NCI-H1048 (cell line): ENCODE measurements at regions not wholly inside any gene's neighbourhood (a gene's known extent, or its start where the extent isn't known, plus 50 kb on each side); places are given as distances from the start of the nearest gene placed in this dataset.

Experiments used
- DNase-seq: peaks from one replicate; lab custom pipeline; 2025; lab: John Stamatoyannopoulos, UW

DNA sequence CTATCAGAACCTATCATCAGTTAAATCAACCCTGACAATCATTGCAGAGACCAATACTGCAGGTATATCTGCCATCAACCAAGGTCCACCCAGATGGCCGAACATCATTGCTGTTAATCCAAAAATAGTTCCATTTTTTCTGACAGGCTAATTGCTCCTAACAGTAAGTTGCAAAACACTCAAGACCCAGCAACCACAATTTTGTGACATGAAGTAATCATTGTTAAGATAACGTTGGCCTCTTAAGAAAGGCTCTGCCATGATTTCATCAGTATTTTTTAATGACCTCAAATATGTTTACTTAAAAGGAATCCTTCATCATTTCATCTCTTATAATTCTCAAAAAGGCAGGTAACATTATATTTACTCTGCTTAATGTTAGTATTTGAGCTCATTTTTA lies 553.4 kb upstream of the POM121L12 start:
- no peak for DNase-seq

DNA sequence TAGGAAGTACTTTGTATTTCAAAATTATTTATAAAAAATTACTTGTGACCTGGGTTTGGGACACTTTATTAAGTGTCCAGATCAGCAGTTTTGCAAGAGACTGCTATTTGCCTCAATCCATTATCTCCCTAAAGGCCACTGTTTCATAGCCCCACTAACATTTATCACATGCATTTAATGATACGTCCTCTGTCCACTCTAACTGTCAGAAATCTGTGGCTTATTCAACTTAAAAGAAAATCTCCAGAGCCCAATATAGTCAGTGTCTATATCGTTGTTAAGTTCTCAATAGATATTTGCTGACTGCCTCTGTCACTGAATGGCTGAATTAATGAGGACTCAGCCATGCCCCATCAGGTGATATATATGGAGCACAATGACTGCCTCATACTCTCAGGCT lies 553.9 kb upstream of the POM121L12 start:
- DNase-seq: no peak

DNA sequence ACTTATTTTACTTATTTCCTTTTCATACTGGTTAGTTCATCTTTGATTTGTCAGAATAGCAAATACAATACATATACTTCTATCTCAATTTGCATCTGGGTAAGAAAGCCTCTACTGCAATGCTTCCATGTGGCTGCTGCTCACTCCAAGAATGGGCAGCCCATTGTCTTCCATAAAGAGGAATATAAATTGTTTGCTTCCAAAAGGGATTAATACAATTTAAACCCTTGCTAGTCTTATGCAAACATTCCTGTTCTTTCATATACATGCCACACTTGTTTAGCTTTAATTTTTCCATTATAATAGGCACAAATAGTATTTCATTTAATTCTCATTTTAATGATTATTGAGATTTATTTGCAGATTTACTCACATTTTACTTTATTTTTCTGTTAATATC lies 555.4 kb upstream of the POM121L12 start:
- no peak for DNase-seq

DNA sequence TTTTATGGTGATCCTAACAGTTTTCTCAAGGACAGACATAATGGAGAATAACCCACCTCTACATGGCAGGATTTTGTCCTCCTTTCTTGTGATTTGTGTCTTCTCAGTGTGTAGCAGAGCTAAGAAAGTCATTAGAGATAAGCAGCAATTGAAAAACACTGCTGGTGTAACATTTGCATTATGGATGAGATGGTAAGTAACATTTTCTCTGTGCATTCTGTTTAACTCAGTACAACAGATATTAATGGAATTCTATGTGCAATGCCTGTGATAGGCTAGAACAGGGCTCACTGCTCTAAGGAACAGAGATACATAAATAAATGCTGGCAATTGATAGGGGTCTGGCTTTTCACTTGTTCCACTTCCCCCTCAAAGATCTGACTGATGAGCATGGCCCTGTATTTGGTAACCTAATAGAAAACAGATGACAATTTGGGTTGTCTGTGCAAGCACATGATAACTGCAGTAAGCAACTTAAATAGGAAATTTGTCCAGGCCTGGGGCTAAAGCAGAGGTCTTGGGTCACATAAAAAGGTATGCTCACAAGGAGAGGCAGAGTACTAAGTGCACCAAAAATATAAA lies 560.3 kb upstream of the POM121L12 start:
- DNase-seq: no peak

DNA sequence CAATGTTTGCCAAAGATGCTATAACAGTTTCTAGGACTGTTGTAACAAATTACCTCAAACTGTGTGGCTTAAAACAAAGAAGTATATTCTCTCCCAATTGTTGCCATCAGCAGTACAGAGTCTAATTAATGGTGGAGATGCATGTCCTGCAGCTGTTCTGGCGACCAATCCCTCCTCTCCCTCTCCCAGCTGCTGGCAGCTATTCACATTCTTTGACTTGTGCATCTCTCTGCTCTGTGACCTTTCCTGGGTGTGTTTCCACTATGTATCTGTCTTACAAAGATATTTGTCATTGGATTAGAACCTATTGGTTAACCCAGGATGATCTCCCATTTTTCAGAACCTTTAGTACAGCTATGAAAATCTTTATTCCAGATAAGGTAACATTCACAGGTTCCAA lies 561.7 kb upstream of the POM121L12 start:
- no peak for DNase-seq

- DNase-seq: no peak
These were observed 563.3 kb upstream of the POM121L12 start for GRCh38 chr7:52472006-52472620.

DNA sequence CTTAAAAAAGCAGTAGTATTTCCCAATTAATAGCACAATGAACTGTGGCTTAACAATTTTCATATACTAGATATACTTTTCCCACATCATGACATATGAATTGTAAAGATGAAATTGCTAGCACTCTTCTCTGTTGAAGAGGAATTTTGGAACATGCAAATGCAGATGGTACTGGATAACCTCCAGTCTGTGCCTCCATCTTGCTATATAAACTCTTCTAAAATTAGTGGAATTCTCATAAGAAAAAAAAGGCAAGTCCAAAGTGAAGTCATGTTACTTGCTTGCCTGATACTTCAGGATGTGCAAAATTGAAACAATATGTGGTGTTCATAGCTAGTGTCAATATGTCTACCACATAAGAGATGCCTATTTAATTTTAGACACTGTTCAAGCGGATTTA lies 570.2 kb upstream of the POM121L12 start:
- DNase-seq: no peak

- DNase-seq: no peak
These were observed 572.1 kb upstream of the POM121L12 start for GRCh38 chr7:52463341-52463740.

DNA sequence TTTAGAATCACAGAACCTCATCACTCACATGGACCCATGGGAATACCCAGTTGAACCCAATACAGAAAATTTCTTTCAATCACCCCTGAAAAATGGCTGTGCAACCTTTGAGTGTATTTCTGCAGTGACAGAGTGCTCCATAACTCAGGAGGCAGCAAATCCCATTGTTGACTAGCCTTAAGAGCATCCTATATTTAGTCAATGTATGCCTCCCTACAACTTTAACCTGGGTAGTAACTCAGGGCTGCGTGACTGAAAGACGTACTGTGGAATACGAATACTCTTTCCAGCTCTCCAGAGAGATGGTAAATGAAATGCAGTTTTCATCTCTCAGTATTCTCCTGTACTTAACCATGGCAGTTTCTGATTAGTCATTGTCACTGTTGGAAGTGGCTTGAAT lies 573.0 kb upstream of the POM121L12 start:
- no peak for DNase-seq

DNA sequence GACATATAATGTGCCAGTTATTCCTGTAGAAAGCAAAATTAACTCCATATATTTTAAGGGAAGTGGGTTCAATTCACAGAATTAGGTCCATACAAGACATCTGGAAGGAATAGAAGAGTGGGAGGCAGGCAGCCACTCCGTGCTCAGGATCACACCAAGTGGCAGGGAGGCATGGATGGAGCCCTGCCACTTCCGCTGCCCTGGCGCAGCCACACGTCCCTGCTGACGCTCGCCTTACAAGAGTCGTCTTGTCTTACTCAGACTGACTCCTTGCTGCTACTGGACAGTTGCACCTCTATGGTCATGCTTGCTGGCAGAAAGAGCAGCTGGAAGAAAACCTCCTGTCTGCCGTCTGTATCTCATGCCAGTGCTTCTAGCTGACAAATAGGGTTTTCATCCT lies 579.9 kb upstream of the POM121L12 start:
- DNase-seq: no peak

- DNase-seq: no peak
These were observed 584.6 kb upstream of the POM121L12 start for GRCh38 chr7:52450816-52451215.

DNA sequence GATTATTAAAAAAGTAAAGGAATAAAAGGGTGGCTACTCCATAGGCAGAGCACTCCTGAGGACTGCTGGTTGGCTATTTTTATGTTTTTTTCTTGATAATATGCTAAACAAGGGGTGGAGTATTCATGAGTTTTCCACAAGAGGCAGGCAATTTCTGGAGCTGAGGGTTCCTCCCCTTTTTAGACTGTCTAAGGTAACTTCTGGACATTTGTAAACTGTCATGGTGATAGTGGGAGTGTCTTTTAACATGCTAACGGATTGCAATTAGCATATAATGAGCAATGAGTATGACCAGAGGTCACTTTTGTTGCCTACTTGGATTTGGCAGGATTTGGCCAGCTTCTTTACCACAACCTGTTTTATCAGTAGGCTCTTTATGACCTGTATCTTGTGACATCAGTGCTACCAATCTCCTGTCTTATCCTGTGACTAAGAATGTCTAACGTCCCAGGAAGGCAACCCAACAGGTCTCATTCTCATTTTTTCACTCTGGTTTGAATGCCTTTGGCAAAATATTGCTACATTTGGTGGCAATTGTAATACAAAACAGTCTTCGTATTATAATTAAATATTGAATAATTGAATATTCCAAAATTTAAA lies 587.8 kb upstream of the POM121L12 start:
- DNase-seq: no peak

GRCh38 chr7:52436278-52436677 lies 599.2 kb upstream of the POM121L12 start:
- no peak for DNase-seq

- DNase-seq: no peak
These were observed 604.2 kb upstream of the POM121L12 start for GRCh38 chr7:52431082-52431815.

- no peak for DNase-seq
These were observed 612.2 kb upstream of the POM121L12 start for GRCh38 chr7:52423251-52423650.

- DNase-seq: no peak
These were observed 622.4 kb upstream of the POM121L12 start for GRCh38 chr7:52413051-52413450.

DNA sequence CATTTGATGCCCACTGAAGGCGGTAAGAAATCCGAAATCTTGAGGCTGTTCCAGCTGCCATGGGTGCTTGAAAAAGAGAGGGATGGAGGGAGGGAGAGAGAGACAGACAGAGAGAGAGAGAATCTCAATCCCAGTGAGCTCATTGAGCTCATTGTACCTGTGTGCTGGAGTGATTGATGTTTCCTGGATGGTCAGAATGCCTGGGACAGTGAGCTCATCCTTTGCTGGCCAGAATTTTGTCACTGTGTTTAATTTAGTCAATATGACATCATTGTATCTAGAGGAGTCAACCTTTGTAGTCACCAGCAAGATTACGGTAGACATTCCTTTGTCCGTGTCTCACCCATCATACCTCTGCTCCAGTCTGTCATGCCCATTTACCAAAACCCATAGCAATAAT lies 625.4 kb upstream of the POM121L12 start:
- DNase-seq: no peak

DNA sequence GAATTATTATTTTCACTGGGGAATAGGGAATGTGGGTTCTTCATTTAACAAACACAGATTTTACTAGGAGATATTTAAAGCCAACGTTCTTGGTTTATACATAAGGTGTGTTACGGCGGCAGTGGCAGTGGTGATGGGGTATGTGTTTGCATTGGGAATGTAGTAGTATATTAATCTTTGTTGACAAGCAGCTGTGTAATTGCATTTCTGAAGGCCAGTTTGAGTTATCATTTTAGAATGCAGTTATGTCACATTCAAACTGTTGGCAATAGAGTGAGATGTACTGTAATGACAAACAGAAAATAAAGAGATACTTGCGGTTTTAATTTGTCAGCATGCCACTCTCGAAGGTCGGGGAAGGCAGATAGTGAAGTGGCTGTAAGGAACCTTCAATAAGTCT lies 628.6 kb upstream of the POM121L12 start:
- DNase-seq: no peak

GRCh38 chr7:52382731-52383130 lies 652.7 kb upstream of the POM121L12 start:
- no peak for DNase-seq

DNA sequence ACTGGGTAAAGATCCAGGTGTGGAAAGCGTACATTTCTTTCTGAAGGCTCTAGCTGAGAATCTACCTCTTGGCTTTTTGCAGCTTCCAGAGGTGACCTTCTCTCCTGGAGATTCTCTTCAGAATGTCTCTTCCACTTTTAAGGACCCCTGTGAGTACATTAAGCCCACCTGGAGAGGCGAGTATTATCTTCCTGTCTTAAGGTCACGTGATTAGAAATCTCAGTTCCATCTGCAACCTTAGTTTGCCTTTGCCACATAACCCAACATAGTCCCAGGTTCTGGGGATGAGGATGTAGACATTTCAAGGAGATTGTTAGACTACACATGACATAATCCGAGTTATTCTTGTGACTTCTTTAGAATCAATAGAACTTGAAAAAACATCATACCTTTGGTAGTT lies 665.5 kb upstream of the POM121L12 start:
- no peak for DNase-seq

DNA sequence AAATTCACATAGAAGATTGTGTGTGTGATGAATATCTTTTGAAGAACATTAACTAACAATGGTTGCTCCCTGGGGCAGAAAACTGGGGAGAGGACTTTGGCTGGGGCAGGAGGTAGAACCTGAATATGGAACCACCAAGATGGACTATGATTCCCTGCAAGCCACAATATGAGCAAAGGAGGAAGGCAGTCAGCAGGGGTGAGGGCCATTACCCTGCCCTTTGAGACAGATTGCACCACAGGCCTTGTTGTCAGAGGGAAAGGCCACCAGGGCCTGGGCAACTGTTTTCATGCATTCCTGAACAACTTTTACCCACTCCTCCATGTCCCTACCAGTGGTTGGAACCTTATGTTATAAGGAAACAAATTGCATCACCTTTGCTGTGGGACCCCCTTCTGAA lies 670.1 kb upstream of the POM121L12 start:
- no peak for DNase-seq

DNA sequence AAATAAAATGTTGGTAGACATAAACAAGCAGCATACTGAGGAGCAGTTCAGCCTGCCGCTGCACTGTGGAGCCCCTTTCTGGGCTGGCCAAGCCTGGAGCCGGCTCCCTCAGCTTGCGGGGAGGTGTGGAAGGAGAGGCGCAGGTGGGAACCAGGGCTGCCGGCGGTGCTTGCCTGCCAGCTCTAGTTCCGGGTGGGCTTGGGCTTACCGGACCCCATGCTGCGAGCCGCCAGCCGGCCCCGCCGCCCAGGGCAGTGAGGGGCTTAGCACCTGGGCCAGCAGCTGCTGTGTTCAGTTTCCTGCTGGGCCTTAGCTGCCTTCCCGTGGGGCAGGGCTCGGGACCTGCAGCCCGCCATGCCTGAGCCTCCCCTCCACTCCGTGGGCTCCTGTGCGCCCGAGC lies 672.9 kb upstream of the POM121L12 start:
- DNase-seq: no peak

- DNase-seq: no peak
These were observed 674.9 kb upstream of the POM121L12 start for GRCh38 chr7:52360541-52360940.
